WTC11 (cell line): ENCODE measurements at regions not wholly inside any gene's neighbourhood (a gene's known extent, or its start where the extent isn't known, plus 50 kb on each side); places are given as distances from the start of the nearest gene placed in this dataset.

Experiments
- ATF3 ChIP-seq: sonication (generic); formaldehyde crosslinking; conservative IDR thresholded peaks from 2 replicates; pipeline ENCODE4 v1.8.1; 2022; ENCODE audit warnings: mild to moderate bottlenecking, missing genetic modification reagents
- ELF4 ChIP-seq: sonication (generic); formaldehyde crosslinking; IDR thresholded peaks from 2 replicates; pipeline ENCODE4 v1.8.1; 2022; ENCODE audit warnings: low read depth, mild to moderate bottlenecking, moderate library complexity, missing genetic modification reagents
- ETV6 ChIP-seq: sonication (generic); formaldehyde crosslinking; IDR thresholded peaks from 2 replicates; pipeline ENCODE4 v1.8.1; 2022; ENCODE audit warnings: mild to moderate bottlenecking, missing genetic modification reagents
- PRDM15 ChIP-seq: sonication (generic); formaldehyde crosslinking; IDR thresholded peaks from 2 replicates; pipeline ENCODE4 v1.8.0; 2022; ENCODE audit warnings: missing genetic modification reagents
- RELA ChIP-seq: sonication (generic); formaldehyde crosslinking; IDR thresholded peaks from 2 replicates; pipeline ENCODE4 v1.8.1; 2022; ENCODE audit warnings: missing genetic modification reagents, mild to moderate bottlenecking, borderline replicate concordance
- SMAD4 ChIP-seq: sonication (generic); formaldehyde crosslinking; IDR thresholded peaks from 2 replicates; pipeline ENCODE4 v1.8.0; 2022; ENCODE audit warnings: mild to moderate bottlenecking, missing genetic modification reagents
- SP1 ChIP-seq: sonication (generic); formaldehyde crosslinking; conservative IDR thresholded peaks from 2 replicates; pipeline ENCODE4 v1.8.1; 2022; ENCODE audit warnings: missing genetic modification reagents
- USF2 ChIP-seq: sonication (generic); formaldehyde crosslinking; IDR thresholded peaks from 2 replicates; pipeline ENCODE4 v1.8.1; 2023; ENCODE audit warnings: mild to moderate bottlenecking, missing genetic modification reagents, moderate library complexity
- ZBTB21 ChIP-seq: sonication (generic); formaldehyde crosslinking; IDR thresholded peaks from 2 replicates; pipeline ENCODE4 v1.8.1; 2023; ENCODE audit warnings: mild to moderate bottlenecking, missing genetic modification reagents, borderline replicate concordance
- ZNF121 ChIP-seq: sonication (generic); formaldehyde crosslinking; IDR thresholded peaks from 2 replicates; pipeline ENCODE4 v1.8.0; 2023; ENCODE audit warnings: missing genetic modification reagents
- TF ChIP-seq, protein P1 (sequence below): fragments of 200-600 bp; IDR thresholded peaks from 2 replicates; pipeline ENCODE4 v1.8.0; 2022; ENCODE audit warnings: antibody characterized with exemption
- TF ChIP-seq, protein P2 (sequence below): sonication (generic); formaldehyde crosslinking; IDR thresholded peaks from 2 replicates; pipeline ENCODE4 v1.8.1; 2022; ENCODE audit warnings: low read depth, missing genetic modification reagents, borderline replicate concordance
- TF ChIP-seq, protein P3 (sequence below): sonication (generic); formaldehyde crosslinking; IDR thresholded peaks from 2 replicates; pipeline ENCODE4 v1.8.1; 2022; ENCODE audit warnings: mild to moderate bottlenecking, moderate library complexity, missing genetic modification reagents

DNA sequence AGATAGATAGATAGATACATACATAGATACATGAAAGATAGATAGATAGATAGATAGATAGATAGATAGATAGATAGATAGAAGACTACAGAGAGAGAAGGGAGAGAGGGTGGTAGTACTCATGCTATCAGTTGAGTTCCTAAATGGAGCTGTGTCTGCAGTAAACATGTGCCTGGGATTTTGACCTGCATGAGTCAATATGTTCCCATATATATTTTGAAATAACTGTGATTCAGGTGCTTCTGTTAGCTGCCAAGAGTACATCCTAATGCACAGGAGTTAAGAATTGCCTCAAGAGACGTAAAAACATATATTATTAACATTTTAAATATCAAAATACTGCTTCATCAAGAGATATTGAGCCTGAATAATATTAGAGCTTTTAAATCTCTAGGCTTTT is 379.4 kb downstream of the GRXCR1 start:
- TF ChIP-seq USF2: no peak
- TF ChIP-seq RELA: no peak
- TF ChIP-seq ZNF121 (CRISPR knock-in tag): no peak
- TF ChIP-seq ZBTB21: no peak
- TF ChIP-seq, protein P1, sequence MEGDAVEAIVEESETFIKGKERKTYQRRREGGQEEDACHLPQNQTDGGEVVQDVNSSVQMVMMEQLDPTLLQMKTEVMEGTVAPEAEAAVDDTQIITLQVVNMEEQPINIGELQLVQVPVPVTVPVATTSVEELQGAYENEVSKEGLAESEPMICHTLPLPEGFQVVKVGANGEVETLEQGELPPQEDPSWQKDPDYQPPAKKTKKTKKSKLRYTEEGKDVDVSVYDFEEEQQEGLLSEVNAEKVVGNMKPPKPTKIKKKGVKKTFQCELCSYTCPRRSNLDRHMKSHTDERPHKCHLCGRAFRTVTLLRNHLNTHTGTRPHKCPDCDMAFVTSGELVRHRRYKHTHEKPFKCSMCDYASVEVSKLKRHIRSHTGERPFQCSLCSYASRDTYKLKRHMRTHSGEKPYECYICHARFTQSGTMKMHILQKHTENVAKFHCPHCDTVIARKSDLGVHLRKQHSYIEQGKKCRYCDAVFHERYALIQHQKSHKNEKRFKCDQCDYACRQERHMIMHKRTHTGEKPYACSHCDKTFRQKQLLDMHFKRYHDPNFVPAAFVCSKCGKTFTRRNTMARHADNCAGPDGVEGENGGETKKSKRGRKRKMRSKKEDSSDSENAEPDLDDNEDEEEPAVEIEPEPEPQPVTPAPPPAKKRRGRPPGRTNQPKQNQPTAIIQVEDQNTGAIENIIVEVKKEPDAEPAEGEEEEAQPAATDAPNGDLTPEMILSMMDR: no peak
- TF ChIP-seq, protein P2, sequence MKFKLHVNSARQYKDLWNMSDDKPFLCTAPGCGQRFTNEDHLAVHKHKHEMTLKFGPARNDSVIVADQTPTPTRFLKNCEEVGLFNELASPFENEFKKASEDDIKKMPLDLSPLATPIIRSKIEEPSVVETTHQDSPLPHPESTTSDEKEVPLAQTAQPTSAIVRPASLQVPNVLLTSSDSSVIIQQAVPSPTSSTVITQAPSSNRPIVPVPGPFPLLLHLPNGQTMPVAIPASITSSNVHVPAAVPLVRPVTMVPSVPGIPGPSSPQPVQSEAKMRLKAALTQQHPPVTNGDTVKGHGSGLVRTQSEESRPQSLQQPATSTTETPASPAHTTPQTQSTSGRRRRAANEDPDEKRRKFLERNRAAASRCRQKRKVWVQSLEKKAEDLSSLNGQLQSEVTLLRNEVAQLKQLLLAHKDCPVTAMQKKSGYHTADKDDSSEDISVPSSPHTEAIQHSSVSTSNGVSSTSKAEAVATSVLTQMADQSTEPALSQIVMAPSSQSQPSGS (CRISPR knock-in tag): no peak
- no peak for TF ChIP-seq SMAD4 (CRISPR knock-in tag)
- no peak for TF ChIP-seq ELF4 (CRISPR knock-in tag)
- TF ChIP-seq ETV6: no peak
- TF ChIP-seq SP1 (CRISPR knock-in tag): no peak
- TF ChIP-seq ATF3 (CRISPR knock-in tag): no peak
- TF ChIP-seq, protein P3, sequence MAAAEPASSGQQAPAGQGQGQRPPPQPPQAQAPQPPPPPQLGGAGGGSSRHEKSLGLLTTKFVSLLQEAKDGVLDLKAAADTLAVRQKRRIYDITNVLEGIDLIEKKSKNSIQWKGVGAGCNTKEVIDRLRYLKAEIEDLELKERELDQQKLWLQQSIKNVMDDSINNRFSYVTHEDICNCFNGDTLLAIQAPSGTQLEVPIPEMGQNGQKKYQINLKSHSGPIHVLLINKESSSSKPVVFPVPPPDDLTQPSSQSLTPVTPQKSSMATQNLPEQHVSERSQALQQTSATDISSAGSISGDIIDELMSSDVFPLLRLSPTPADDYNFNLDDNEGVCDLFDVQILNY: no peak
- no peak for TF ChIP-seq PRDM15
